HCT116 (cell line): ENCODE measurements at regions not wholly inside any gene's neighbourhood (a gene's known extent, or its start where the extent isn't known, plus 50 kb on each side); places are given as distances from the start of the nearest gene placed in this dataset.

ENCODE experiments used
- ATAC-seq: fragments of 200-7000 bp; cut with Tn5 transposase; 2 replicates; pipeline ENCODE4 v1.9.1; 2020; ENCODE audit warnings: mild to moderate bottlenecking, moderate library complexity
- BruUV-seq: library from RNA; stranded (reverse); fragments of 400-500 nt; replicated peaks from 2 replicates; lab custom pipeline; 2021; lab: Mats Ljungman, UMichigan
- CTCF ChIA-PET: fragments of 300-600 bp; sonication (Branson Sonifier 250); formaldehyde crosslinking; loops from one replicate; lab custom pipeline; 2021; ENCODE audit warnings: antibody characterized with exemption; lab: Charles Lee
- POLR2A ChIA-PET: fragments of 300-600, 350-600 bp; sonication (Branson Sonifier 250); formaldehyde crosslinking; loops from one replicate; lab custom pipeline; 2021; ENCODE audit warnings: antibody characterized with exemption; lab: Charles Lee
- RAD21 ChIA-PET, 2 experiments: fragments of 300-600 bp; sonication (Branson Sonifier 250); formaldehyde crosslinking; loops; one replicate each; lab custom pipeline; 2023; ENCODE audit warnings: low total read pairs in 2 of 2; ENCODE audit not compliant: uncharacterized antibody in 2 of 2, unreplicated experiment in 2 of 2, low non-redundant PET in 1 of 2; lab: Charles Lee
- DNase-seq: peaks from one replicate; pipeline ENCODE4 v3.0.0-alpha.2; 2010; ENCODE audit warnings: low read depth, low spot score
- H2AFZ ChIP-seq: fragments of 200-600 bp; shearing (Covaris generic), sonication (generic); 2 replicates; pipeline ENCODE4 v1.6.1; 2017; ENCODE audit warnings: low read depth, mixed run types, mixed read lengths, antibody characterized with exemption, low read length; ENCODE audit not compliant: poor library complexity, severe bottlenecking
- H3K27ac ChIP-seq: 2 replicates; pipeline ENCODE4 v1.5.1; 2012; ENCODE audit warnings: low read depth, low read length
- H3K27me3 ChIP-seq: fragments of 200-600 bp; sonication (generic); 2 replicates; pipeline ENCODE4 v1.6.1; 2016; ENCODE audit warnings: mixed run types, low read length, mixed read lengths; ENCODE audit not compliant: insufficient read depth
- H3K36me3 ChIP-seq, 2 experiments: fragments of 200-500 bp in 1 of 2; fragments of 200-600 bp in 1 of 2; sonication (Bioruptor generic) in 1 of 2; sonication (generic) in 1 of 2; 2 replicates each; pipeline versions ENCODE4 v1.5.1 to v1.6.1; 2014 to 2016; ENCODE audit warnings: low read length in 2 of 2, inconsistent platforms in 1 of 2, mixed read lengths in 1 of 2, mixed run types in 1 of 2; ENCODE audit not compliant: insufficient read depth in 2 of 2, control insufficient read depth in 1 of 2
- H3K4me1 ChIP-seq, 2 experiments: fragments of 200-600 bp in 1 of 2; sonication (generic) in 1 of 2; 2 replicates each; pipeline versions ENCODE4 v1.5.1 to v1.6.1; 2012 to 2017; ENCODE audit warnings: low read length in 2 of 2, inconsistent platforms in 1 of 2, mild to moderate bottlenecking in 1 of 2, mixed read lengths in 1 of 2, mixed run types in 1 of 2, moderate library complexity in 1 of 2; ENCODE audit not compliant: insufficient read depth in 2 of 2, control insufficient read depth in 1 of 2
- H3K4me2 ChIP-seq: fragments of 200-600 bp; sonication (generic); 2 replicates; pipeline ENCODE4 v1.6.1; 2017; ENCODE audit warnings: mixed run types, low read length, mixed read lengths
- H3K4me3 ChIP-seq, 2 experiments: fragments of 200-600 bp in 1 of 2; sonication (generic) in 1 of 2; replicated peaks in 1 of 2; 2 replicates each; pipeline ENCODE4 v1.5.1; 2011 to 2016; ENCODE audit warnings: low read length in 2 of 2, control low read depth in 1 of 2, low read depth in 1 of 2, mild to moderate bottlenecking in 1 of 2, mixed read lengths in 1 of 2, mixed run types in 1 of 2
- H3K79me2 ChIP-seq: fragments of 200-600 bp; sonication (generic); 2 replicates; pipeline ENCODE4 v1.6.1; 2017; ENCODE audit warnings: mild to moderate bottlenecking, mixed run types, low read length, moderate library complexity, mixed read lengths; ENCODE audit not compliant: insufficient read depth
- H3K9ac ChIP-seq: fragments of 200-600 bp; sonication (generic); 2 replicates; pipeline ENCODE4 v1.6.1; 2016; ENCODE audit warnings: low read length, mixed read lengths
- H3K9me2 ChIP-seq: fragments of 200-600 bp; sonication (generic), shearing (Covaris generic); 2 replicates; pipeline ENCODE4 v1.6.1; 2017; ENCODE audit warnings: mixed run types, mild to moderate bottlenecking, moderate library complexity; ENCODE audit not compliant: insufficient read depth
- H3K9me3 ChIP-seq, 2 experiments: fragments of 200-500 bp in 1 of 2; fragments of 200-600 bp in 1 of 2; sonication (Bioruptor generic) in 1 of 2; sonication (generic) in 1 of 2; 2 replicates each; pipeline ENCODE4 v1.6.1; 2014 to 2017; ENCODE audit warnings: low read length in 2 of 2, mixed read lengths in 2 of 2, inconsistent platforms in 1 of 2, low read depth in 1 of 2, mild to moderate bottlenecking in 1 of 2, mixed run types in 1 of 2, moderate library complexity in 1 of 2; ENCODE audit not compliant: control insufficient read depth in 1 of 2, insufficient read depth in 1 of 2
- H4K20me1 ChIP-seq: fragments of 200-600 bp; sonication (generic), shearing (Covaris generic); 2 replicates; pipeline ENCODE4 v1.6.1; 2017; ENCODE audit warnings: mixed run types, mild to moderate bottlenecking, moderate library complexity; ENCODE audit not compliant: insufficient read depth
- CBX3 ChIP-seq: IDR thresholded peaks from 2 replicates; pipeline ENCODE4 v1.6.1; 2012; ENCODE audit warnings: low read depth
- CEBPB ChIP-seq: IDR thresholded peaks from 2 replicates; pipeline ENCODE4 v1.6.1; 2012; ENCODE audit warnings: low read depth
- CTCF ChIP-seq, 3 experiments: fragments of 200-600 bp in 1 of 3; sonication (generic) in 1 of 3; IDR thresholded peaks in 2 of 3; conservative IDR thresholded peaks in 1 of 3; 2 replicates each; pipeline ENCODE4 v1.5.1; 2012 to 2017; ENCODE audit warnings: low read depth in 2 of 3, low read length in 2 of 3, antibody characterized with exemption in 1 of 3, borderline replicate concordance in 1 of 3, control low read depth in 1 of 3, mild to moderate bottlenecking in 1 of 3, mixed read lengths in 1 of 3, mixed run types in 1 of 3, moderate library complexity in 1 of 3; ENCODE audit not compliant: insufficient read depth in 1 of 3
- EGR1 ChIP-seq: IDR thresholded peaks from 2 replicates; pipeline ENCODE4 v1.6.1; 2012; ENCODE audit warnings: low read depth
- ELF1 ChIP-seq: IDR thresholded peaks from 2 replicates; pipeline ENCODE4 v1.6.1; 2012; ENCODE audit warnings: low read depth, borderline replicate concordance
- FOSL1 ChIP-seq: IDR thresholded peaks from 2 replicates; pipeline ENCODE4 v1.6.1; 2012; ENCODE audit warnings: low read depth
- JUND ChIP-seq: IDR thresholded peaks from 2 replicates; pipeline ENCODE4 v1.6.1; 2012
- POLR2AphosphoS5 ChIP-seq: IDR thresholded peaks from 2 replicates; pipeline ENCODE4 v1.6.1; 2011; ENCODE audit warnings: mild to moderate bottlenecking, low read depth, low read length, moderate library complexity
- REST ChIP-seq: IDR thresholded peaks from 2 replicates; pipeline ENCODE4 v1.6.1; 2012; ENCODE audit warnings: low read depth
- SIN3A ChIP-seq: IDR thresholded peaks from 2 replicates; pipeline ENCODE4 v1.6.1; 2012; ENCODE audit warnings: low read depth
- SRF ChIP-seq: IDR thresholded peaks from 2 replicates; pipeline ENCODE4 v1.6.1; 2012; ENCODE audit warnings: low read depth
- intact Hi-C: fragments of 100-400 bp; cut with micrococcal nuclease; formaldehyde crosslinking; loops from 2 replicates; pipeline ENCODE4 v1.10.0; 2022

GRCh38 chr10:30115626-30115940, 56.2 kb upstream of the JCAD start:
- DNase-seq (no peak), ATAC-seq (no peak)
- no peaks in the 10 kb centered on the region for H3K27me3 ChIP-seq
- H4K20me1 ChIP-seq = no peaks in the 10 kb centered on the region
- no peak overlapping the region for H3K27ac ChIP-seq
- RAD21 ChIA-PET = no interaction called here
- TF ChIP-seq JUND = no peak
- no peak for TF ChIP-seq CBX3
- TF ChIP-seq ELF1 = no peak
- no peak for TF ChIP-seq CTCF (IDR thresholded peaks at IDR 0.05 in 2 of 3, conservative IDR thresholded peaks at IDR 0.05 in 1 of 3; ENCODE audit: borderline replicate concordance in 1 of 3, insufficient read depth in 1 of 3, low read depth in 2 of 3, low read length in 2 of 3)
- TF ChIP-seq CEBPB = no peak
- TF ChIP-seq FOSL1 = no peak
- no peak for TF ChIP-seq REST
- TF ChIP-seq SIN3A = no peak
- TF ChIP-seq SRF = no peak
- no peak for TF ChIP-seq POLR2AphosphoS5
- TF ChIP-seq EGR1 = no peak
- CTCF ChIA-PET = no interaction called here
- H3K36me3 ChIP-seq = no peaks in the 10 kb centered on the region
- no peak overlapping the region for H3K4me3 ChIP-seq
- no TSS peak for BruUV-seq
- H3K79me2 ChIP-seq = no peaks in the 10 kb centered on the region
- intact Hi-C loops = no loop called here
- POLR2A ChIA-PET = no interaction called here
- no peaks in the 10 kb centered on the region for H3K9me3 ChIP-seq
- no peak overlapping the region for H3K4me2 ChIP-seq
- no peak overlapping the region for H2AFZ ChIP-seq
- H3K9me2 ChIP-seq = 0 out of 2 replicates have a peak, but pooled peaks cover 3% of the 10 kb centered on the region
- no peaks in the 10 kb centered on the region for H3K4me1 ChIP-seq
- H3K9ac ChIP-seq = no peak overlapping the region
